Lower leg skin (tissue), 4 donors: ENCODE measurements at regions not wholly inside any gene's neighbourhood (a gene's known extent, or its start where the extent isn't known, plus 50 kb on each side); places are given as distances from the start of the nearest gene placed in this dataset.

Source experiments
- DNase-seq, 2 donors: peaks; one replicate each; pipeline ENCODE4 v3.0.0-alpha.2; 2019; ENCODE audit warnings: low spot score in 2 of 2
- H3K4me3 ChIP-seq: fragments of 200-600 bp; sonication (generic); 2 replicates; pipeline ENCODE4 v1.5.1; 2017; ENCODE audit warnings: mild to moderate bottlenecking, low read depth; ENCODE audit not compliant: poor library complexity, severe bottlenecking
- CTCF ChIP-seq, 3 donors: fragments of 450-650 bp; IDR thresholded peaks; one replicate each; pipeline ENCODE4 v1.5.1; 2016; ENCODE audit warnings: antibody characterized with exemption in 3 of 3, mild to moderate bottlenecking in 3 of 3, moderate library complexity in 2 of 3
- POLR2A ChIP-seq, 2 donors: fragments of 450-650 bp; IDR thresholded peaks; one replicate each; pipeline ENCODE4 v1.6.1; 2016 to 2017; ENCODE audit warnings: antibody characterized with exemption in 2 of 2, mild to moderate bottlenecking in 1 of 2, moderate library complexity in 1 of 2
- WGBS, 2 donors: methylation state at CpG; one replicate each; pipeline ENCODE4 v1.1.5; 2018; 5-methylcytosine and 5-hydroxymethylcytosine counted together
- intact Hi-C: fragments of 100-400 bp; cut with DNase I; formaldehyde crosslinking; loops from one replicate; pipeline ENCODE4 v1.15.0; 2023; ENCODE audit warnings: low total_unique reads

- TF ChIP-seq POLR2A (IDR thresholded peaks at IDR 0.05) (no peak), CTCF (IDR thresholded peaks at IDR 0.05) (no peak)
- intact Hi-C loops, result no loop called here
- no peak overlapping the region for H3K4me3 ChIP-seq
- no peak for DNase-seq
Measured at GRCh38 chr3:164397462-164397861, 680.8 kb downstream of the SI start.

GRCh38 chr3:164393171-164393570 lies 685.1 kb downstream of the SI start:
- TF ChIP-seq POLR2A (IDR thresholded peaks at IDR 0.05) (no peak), CTCF (IDR thresholded peaks at IDR 0.05) (no peak)
- no peak for DNase-seq
- 62 to 70% methylated on average over 1 of the region's 1 CpG for WGBS, 2 donors
- intact Hi-C loops, result no loop called here
- no peak overlapping the region for H3K4me3 ChIP-seq

- intact Hi-C loops, result no loop called here
- H3K4me3 ChIP-seq, result no peak overlapping the region
- no peak for DNase-seq
- TF ChIP-seq POLR2A (IDR thresholded peaks at IDR 0.05) (no peak), CTCF (IDR thresholded peaks at IDR 0.05) (no peak)
Measured at GRCh38 chr3:164390046-164390445, 688.2 kb downstream of the SI start.

GRCh38 chr3:164387236-164387635 lies 691.1 kb downstream of the SI start:
- no peak for DNase-seq
- WGBS, 2 donors, result 100% methylated on average over 1 of the region's 1 CpG
- intact Hi-C loops, result no loop called here

GRCh38 chr3:164380156-164380555 lies 698.1 kb downstream of the SI start:
- TF ChIP-seq CTCF (IDR thresholded peaks at IDR 0.05) (no peak), POLR2A (IDR thresholded peaks at IDR 0.05) (no peak)
- no peak for DNase-seq
- intact Hi-C loops, result no loop called here
- no peak overlapping the region for H3K4me3 ChIP-seq
- 57 to 67% methylated on average over 3 of the region's 3 CpGs for WGBS, 2 donors

More at GRCh38 chr3:164387236-164387635, 691.1 kb downstream of the SI start:
- TF ChIP-seq POLR2A (IDR thresholded peaks at IDR 0.05) (no peak), CTCF (IDR thresholded peaks at IDR 0.05) (no peak)
- H3K4me3 ChIP-seq, result no peak overlapping the region

- H3K4me3 ChIP-seq, result no peak overlapping the region
- intact Hi-C loops, result no loop called here
- TF ChIP-seq POLR2A (IDR thresholded peaks at IDR 0.05) (no peak), CTCF (IDR thresholded peaks at IDR 0.05) (no peak)
- no peak for DNase-seq
- 67 to 84% methylated on average over 2 of the region's 2 CpGs for WGBS, 2 donors
Measured at GRCh38 chr3:164377466-164377865, 700.8 kb downstream of the SI start.
